ENCODE measurements at regions not wholly inside any gene's neighbourhood (a gene's known extent, or its start where the extent isn't known, plus 50 kb on each side); places are given as distances from the start of the nearest gene placed in this dataset.

DNA sequence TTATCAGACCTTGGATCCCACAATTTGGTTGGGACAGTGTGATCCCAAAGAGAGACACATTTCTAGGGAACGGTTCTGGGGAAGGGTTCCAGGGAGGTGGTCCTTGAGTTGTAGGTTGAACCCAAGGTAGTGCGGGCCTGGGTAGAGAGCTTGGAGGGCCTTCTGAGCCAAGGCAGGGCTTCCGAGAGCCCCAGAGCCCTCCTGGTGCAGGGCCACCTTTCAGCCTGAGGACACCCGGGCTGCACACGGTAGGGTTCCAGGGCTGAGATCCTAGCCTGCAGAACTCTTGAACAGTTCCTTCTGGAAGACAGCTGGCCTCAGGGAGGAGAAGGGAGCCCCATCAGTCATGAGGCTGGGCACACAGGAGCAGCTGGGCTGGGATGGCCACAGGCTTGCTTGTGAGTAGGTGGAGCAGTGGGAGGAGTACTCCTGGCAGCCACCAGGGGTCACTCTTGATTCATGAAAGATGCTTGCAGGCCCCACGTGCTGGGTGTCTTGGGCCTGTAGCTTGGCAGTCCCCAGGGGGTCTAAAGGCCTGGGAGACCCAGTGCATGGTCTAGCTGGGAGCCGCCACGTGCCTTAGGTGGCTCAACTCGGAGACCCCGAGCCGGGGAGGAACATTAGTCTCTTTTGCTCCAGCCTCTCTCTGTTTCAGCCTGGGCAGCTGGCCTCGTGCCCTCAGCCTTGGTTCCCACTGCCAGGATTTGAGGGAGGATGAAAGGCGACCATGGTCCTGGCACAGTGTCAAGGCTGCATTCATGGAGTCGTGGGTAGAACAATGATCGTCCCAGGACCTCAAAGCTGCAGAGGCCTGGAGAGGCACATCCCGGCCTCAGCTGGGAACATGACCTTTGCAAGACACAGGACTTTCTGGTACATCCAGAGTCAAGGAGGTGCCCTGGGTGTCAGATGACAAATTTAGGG lies 381.6 kb downstream of the TYW1 start:
- H3K27ac Mint-ChIP-seq (ENCODE audit: unreplicated experiment): no peak overlapping the region
- DNase-seq (ENCODE audit: low read depth): peak; percentile 43
- no peak for TF ChIP-seq EZH2 (IDR thresholded peaks at IDR 0.05; ENCODE audit: insufficient read depth, low read length)
- TF ChIP-seq, protein P1, sequence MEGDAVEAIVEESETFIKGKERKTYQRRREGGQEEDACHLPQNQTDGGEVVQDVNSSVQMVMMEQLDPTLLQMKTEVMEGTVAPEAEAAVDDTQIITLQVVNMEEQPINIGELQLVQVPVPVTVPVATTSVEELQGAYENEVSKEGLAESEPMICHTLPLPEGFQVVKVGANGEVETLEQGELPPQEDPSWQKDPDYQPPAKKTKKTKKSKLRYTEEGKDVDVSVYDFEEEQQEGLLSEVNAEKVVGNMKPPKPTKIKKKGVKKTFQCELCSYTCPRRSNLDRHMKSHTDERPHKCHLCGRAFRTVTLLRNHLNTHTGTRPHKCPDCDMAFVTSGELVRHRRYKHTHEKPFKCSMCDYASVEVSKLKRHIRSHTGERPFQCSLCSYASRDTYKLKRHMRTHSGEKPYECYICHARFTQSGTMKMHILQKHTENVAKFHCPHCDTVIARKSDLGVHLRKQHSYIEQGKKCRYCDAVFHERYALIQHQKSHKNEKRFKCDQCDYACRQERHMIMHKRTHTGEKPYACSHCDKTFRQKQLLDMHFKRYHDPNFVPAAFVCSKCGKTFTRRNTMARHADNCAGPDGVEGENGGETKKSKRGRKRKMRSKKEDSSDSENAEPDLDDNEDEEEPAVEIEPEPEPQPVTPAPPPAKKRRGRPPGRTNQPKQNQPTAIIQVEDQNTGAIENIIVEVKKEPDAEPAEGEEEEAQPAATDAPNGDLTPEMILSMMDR (IDR thresholded peaks at IDR 0.05; ENCODE audit: insufficient read depth, low read depth, low read length): peak; percentile 66
- H3K27ac ChIP-seq (ENCODE audit: low read depth, low read length): no peak overlapping the region
- H3K4me1 Mint-ChIP-seq (ENCODE audit: low read depth, unreplicated experiment): no peaks in the 10 kb centered on the region
- peaks cover 4% of the 10 kb centered on the region for H3K9me3 ChIP-seq (ENCODE audit: insufficient read depth, low read depth, low read length)
- no peaks in the 10 kb centered on the region for H3K79me2 ChIP-seq (ENCODE audit: insufficient read depth, low read length)
- no peak for FAIRE-seq
- no peaks in the 10 kb centered on the region for H3K36me3 ChIP-seq (ENCODE audit: insufficient read depth, low read length)
- H3K4me2 ChIP-seq (ENCODE audit: low read length): no peak overlapping the region
- H3K4me1 ChIP-seq (ENCODE audit: insufficient read depth, low read length): no peaks in the 10 kb centered on the region
- H3K9me3 Mint-ChIP-seq (ENCODE audit: unreplicated experiment): peaks cover 9% of the 10 kb centered on the region
- H3K9ac ChIP-seq (ENCODE audit: low read length): no peak overlapping the region
- no peak overlapping the region for H3K4me3 Mint-ChIP-seq (ENCODE audit: unreplicated experiment)
- H3K27me3 Mint-ChIP-seq (ENCODE audit: low read depth, unreplicated experiment): peaks cover 6% of the 10 kb centered on the region
- no peaks in the 10 kb centered on the region for H3K27me3 ChIP-seq (ENCODE audit: insufficient read depth, low read length)
- no peaks in the 10 kb centered on the region for H3K36me3 Mint-ChIP-seq (ENCODE audit: low read depth, unreplicated experiment)
- H3K4me3 ChIP-seq (ENCODE audit: insufficient read depth, low read depth, low read length): no peak overlapping the region
- H4K20me1 ChIP-seq (ENCODE audit: insufficient read depth, low read length): no peaks in the 10 kb centered on the region
- peak overlapping the region; percentile 5 for H2AFZ ChIP-seq (ENCODE audit: low read depth, low read length)

DNA sequence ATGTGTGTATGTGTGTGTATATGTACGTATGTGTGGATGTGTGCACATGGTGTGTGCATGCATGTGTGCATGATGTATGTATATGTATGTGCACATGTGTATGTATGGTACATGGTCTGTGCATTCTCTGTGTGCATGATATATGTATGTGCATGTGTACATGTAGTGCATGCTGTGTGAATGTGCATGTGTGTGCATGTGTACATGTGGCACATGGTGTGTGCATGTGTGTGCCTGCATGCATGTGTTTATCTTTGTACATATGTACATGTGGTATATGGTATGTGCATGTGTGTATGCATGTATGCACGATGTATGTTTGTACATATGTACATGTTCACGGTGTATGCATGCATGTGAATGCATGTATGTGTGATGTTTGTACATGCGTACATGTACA lies 383.7 kb downstream of the TYW1 start:
- Mint-ChIP-seq H3K36me3 (ENCODE audit: low read depth, unreplicated experiment) (no peaks in the 10 kb centered on the region), H3K9me3 (ENCODE audit: unreplicated experiment) (peaks cover 9% of the 10 kb centered on the region), H3K4me3 (ENCODE audit: unreplicated experiment) (no peak overlapping the region), H3K27ac (ENCODE audit: unreplicated experiment) (no peak overlapping the region), H3K27me3 (ENCODE audit: low read depth, unreplicated experiment) (peaks cover 2% of the 10 kb centered on the region), H3K4me1 (ENCODE audit: low read depth, unreplicated experiment) (no peaks in the 10 kb centered on the region)
- Histone ChIP-seq H3K4me2 (ENCODE audit: low read length) (no peak overlapping the region), H3K79me2 (ENCODE audit: insufficient read depth, low read length) (no peaks in the 10 kb centered on the region), H3K27ac (ENCODE audit: low read depth, low read length) (no peak overlapping the region), H2AFZ (ENCODE audit: low read depth, low read length) (no peak overlapping the region), H3K27me3 (ENCODE audit: insufficient read depth, low read length) (no peaks in the 10 kb centered on the region), H4K20me1 (ENCODE audit: insufficient read depth, low read length) (no peaks in the 10 kb centered on the region), H3K9me3 (ENCODE audit: insufficient read depth, low read depth, low read length) (peaks cover 4% of the 10 kb centered on the region), H3K9ac (ENCODE audit: low read length) (no peak overlapping the region), H3K4me1 (ENCODE audit: insufficient read depth, low read length) (no peaks in the 10 kb centered on the region), H3K36me3 (ENCODE audit: insufficient read depth, low read length) (no peaks in the 10 kb centered on the region), H3K4me3 (ENCODE audit: insufficient read depth, low read depth, low read length) (no peak overlapping the region)
- TF ChIP-seq, protein P1 (IDR thresholded peaks at IDR 0.05; ENCODE audit: insufficient read depth, low read depth, low read length): no peak
- FAIRE-seq (no peak), DNase-seq (ENCODE audit: low read depth) (no peak)

DNA sequence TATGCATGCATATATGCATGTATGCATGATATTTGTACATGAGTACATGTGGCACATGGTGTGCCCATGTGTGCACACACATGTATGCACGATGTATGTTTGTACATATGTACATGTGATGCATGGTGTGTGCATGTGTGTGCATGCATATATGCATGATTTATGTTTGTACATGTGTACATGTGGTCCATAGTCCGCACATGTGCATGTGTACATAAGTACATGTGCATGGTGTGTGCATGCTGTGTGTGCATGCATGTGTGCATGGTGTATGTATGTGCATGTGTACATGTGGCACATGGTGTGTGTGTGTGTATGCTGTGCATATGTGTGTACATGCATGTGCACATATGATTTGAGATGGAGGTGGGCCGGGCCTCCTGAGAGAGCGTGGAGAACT lies 384.2 kb downstream of the TYW1 start:
- Histone ChIP-seq H3K9ac (ENCODE audit: low read length) (no peak overlapping the region), H3K79me2 (ENCODE audit: insufficient read depth, low read length) (no peaks in the 10 kb centered on the region), H3K27me3 (ENCODE audit: insufficient read depth, low read length) (no peaks in the 10 kb centered on the region), H3K4me3 (ENCODE audit: insufficient read depth, low read depth, low read length) (no peak overlapping the region), H2AFZ (ENCODE audit: low read depth, low read length) (no peak overlapping the region), H3K27ac (ENCODE audit: low read depth, low read length) (no peak overlapping the region), H3K4me1 (ENCODE audit: insufficient read depth, low read length) (no peaks in the 10 kb centered on the region), H3K9me3 (ENCODE audit: insufficient read depth, low read depth, low read length) (peaks cover 4% of the 10 kb centered on the region), H3K36me3 (ENCODE audit: insufficient read depth, low read length) (no peaks in the 10 kb centered on the region), H4K20me1 (ENCODE audit: insufficient read depth, low read length) (no peaks in the 10 kb centered on the region), H3K4me2 (ENCODE audit: low read length) (no peak overlapping the region)
- DNase-seq (ENCODE audit: low read depth) (no peak), FAIRE-seq (no peak)
- H3K9me3 Mint-ChIP-seq (ENCODE audit: unreplicated experiment): peaks cover 8% of the 10 kb centered on the region
- no peaks in the 10 kb centered on the region for H3K4me1 Mint-ChIP-seq (ENCODE audit: low read depth, unreplicated experiment)
- no peak overlapping the region for H3K4me3 Mint-ChIP-seq (ENCODE audit: unreplicated experiment)
- no peak overlapping the region for H3K27ac Mint-ChIP-seq (ENCODE audit: unreplicated experiment)
- peaks cover 2% of the 10 kb centered on the region for H3K27me3 Mint-ChIP-seq (ENCODE audit: low read depth, unreplicated experiment)
- no peak for TF ChIP-seq EZH2 (IDR thresholded peaks at IDR 0.05; ENCODE audit: insufficient read depth, low read length)
- TF ChIP-seq, protein P1 (IDR thresholded peaks at IDR 0.05; ENCODE audit: insufficient read depth, low read depth, low read length): no peak
- H3K36me3 Mint-ChIP-seq (ENCODE audit: low read depth, unreplicated experiment): no peaks in the 10 kb centered on the region

All from astrocyte (in vitro differentiated cells and primary cell).